Activated naive CD4-positive, alpha-beta T cell treated with anti-CD3 and anti-CD28 coated beads, Interleukin-2, amount 50 U/mL, for 24 hours (primary cell): ENCODE measurements at regions not wholly inside any gene's neighbourhood (a gene's known extent, or its start where the extent isn't known, plus 50 kb on each side); places are given as distances from the start of the nearest gene placed in this dataset.

Experiments used
- H3K27ac Mint-ChIP-seq: one replicate; pipeline ENCODE4 v1.8.0; 2021; ENCODE audit warnings: mild to moderate bottlenecking, mixed read lengths
- H3K27me3 Mint-ChIP-seq: one replicate; pipeline ENCODE4 v1.8.0; 2021; ENCODE audit warnings: mixed read lengths
- H3K36me3 Mint-ChIP-seq: one replicate; pipeline ENCODE4 v1.8.0; 2021; ENCODE audit warnings: mixed read lengths
- H3K4me1 Mint-ChIP-seq: one replicate; pipeline ENCODE4 v1.8.0; 2021; ENCODE audit warnings: mixed read lengths
- H3K4me3 Mint-ChIP-seq: one replicate; pipeline ENCODE4 v1.8.0; 2021; ENCODE audit warnings: mild to moderate bottlenecking, mixed read lengths
- H3K9me3 Mint-ChIP-seq: one replicate; pipeline ENCODE4 v1.8.0; 2021; ENCODE audit warnings: mixed read lengths

GRCh38 chr16:61391896-61392295, 644.3 kb downstream of the CDH8 start:
- Mint-ChIP-seq H3K27me3 (no peaks in the 10 kb centered on the region), H3K9me3 (peaks cover 13% of the 10 kb centered on the region), H3K4me1 (no peaks in the 10 kb centered on the region), H3K27ac (no peak overlapping the region), H3K36me3 (no peaks in the 10 kb centered on the region), H3K4me3 (no peak overlapping the region)

GRCh38 chr16:61390965-61391637, 645.1 kb downstream of the CDH8 start:
- Mint-ChIP-seq H3K27me3 (no peaks in the 10 kb centered on the region), H3K27ac (no peak overlapping the region), H3K9me3 (peaks cover 19% of the 10 kb centered on the region), H3K4me1 (no peaks in the 10 kb centered on the region), H3K36me3 (no peaks in the 10 kb centered on the region), H3K4me3 (no peak overlapping the region)

- Mint-ChIP-seq H3K4me1 (no peaks in the 10 kb centered on the region), H3K4me3 (no peak overlapping the region), H3K27ac (no peak overlapping the region), H3K9me3 (peaks cover 12% of the 10 kb centered on the region), H3K36me3 (no peaks in the 10 kb centered on the region), H3K27me3 (no peaks in the 10 kb centered on the region)
Observed at GRCh38 chr16:61385392-61386071, 650.7 kb downstream of the CDH8 start.

DNA sequence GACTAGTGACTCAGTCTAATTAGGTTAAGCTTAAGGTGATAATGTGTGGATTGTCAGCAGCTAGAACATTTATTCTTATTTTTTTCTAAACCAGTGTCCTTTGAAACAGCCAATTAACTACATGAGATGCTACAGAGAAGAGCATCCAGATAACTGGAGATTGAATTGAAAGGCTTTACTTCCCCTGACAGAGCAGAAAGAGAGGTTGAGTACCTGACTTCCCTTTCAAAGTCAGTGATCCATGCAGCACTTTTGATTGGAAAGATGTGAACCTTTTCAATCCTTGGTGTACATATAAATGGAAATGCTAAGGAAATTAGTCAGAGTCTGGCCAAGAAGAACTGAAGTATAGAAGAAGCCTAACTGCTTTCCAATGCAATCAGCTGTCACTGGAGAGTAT, 653.8 kb downstream of the CDH8 start:
- H3K9me3 Mint-ChIP-seq = peaks cover 20% of the 10 kb centered on the region

DNA sequence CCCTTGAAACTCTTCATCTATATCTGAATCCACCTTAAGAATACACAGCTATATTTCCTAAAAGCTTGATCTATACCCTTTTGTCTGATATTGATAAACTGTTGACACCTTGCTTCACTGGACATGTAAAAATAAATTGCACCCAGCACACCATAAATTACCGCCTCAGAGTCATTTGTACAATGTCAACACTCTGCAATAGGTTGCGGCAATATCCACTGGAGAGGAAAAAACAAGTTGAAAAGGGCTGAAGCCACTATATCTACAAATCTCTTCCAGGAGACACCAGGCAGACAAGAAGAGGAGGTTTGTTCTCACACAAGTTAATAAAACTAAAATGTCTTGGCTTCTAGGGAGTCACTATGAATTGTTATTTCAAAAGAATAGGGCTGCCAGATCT, 656.9 kb downstream of the CDH8 start:
- H3K36me3 Mint-ChIP-seq = no peaks in the 10 kb centered on the region
- H3K9me3 Mint-ChIP-seq = peaks cover 14% of the 10 kb centered on the region
- no peaks in the 10 kb centered on the region for H3K4me1 Mint-ChIP-seq
- H3K27ac Mint-ChIP-seq = no peak overlapping the region
- no peaks in the 10 kb centered on the region for H3K27me3 Mint-ChIP-seq
- H3K4me3 Mint-ChIP-seq = no peak overlapping the region

More for the DNA sequence above, 653.8 kb downstream of the CDH8 start:
- H3K4me3 Mint-ChIP-seq = no peak overlapping the region
- no peak overlapping the region for H3K27ac Mint-ChIP-seq
- no peaks in the 10 kb centered on the region for H3K4me1 Mint-ChIP-seq
- H3K27me3 Mint-ChIP-seq = no peaks in the 10 kb centered on the region
- H3K36me3 Mint-ChIP-seq = no peaks in the 10 kb centered on the region

- no peaks in the 10 kb centered on the region for H3K36me3 Mint-ChIP-seq
- no peaks in the 10 kb centered on the region for H3K4me1 Mint-ChIP-seq
- H3K27me3 Mint-ChIP-seq = no peaks in the 10 kb centered on the region
- H3K4me3 Mint-ChIP-seq = no peak overlapping the region
- peaks cover 16% of the 10 kb centered on the region for H3K9me3 Mint-ChIP-seq
- no peak overlapping the region for H3K27ac Mint-ChIP-seq
Observed at GRCh38 chr16:61374071-61374470, 662.2 kb downstream of the CDH8 start.

GRCh38 chr16:61371881-61372280, 664.4 kb downstream of the CDH8 start:
- no peak overlapping the region for H3K4me3 Mint-ChIP-seq
- H3K27ac Mint-ChIP-seq = no peak overlapping the region
- no peaks in the 10 kb centered on the region for H3K4me1 Mint-ChIP-seq
- no peaks in the 10 kb centered on the region for H3K36me3 Mint-ChIP-seq
- no peaks in the 10 kb centered on the region for H3K27me3 Mint-ChIP-seq
- peaks cover 11% of the 10 kb centered on the region for H3K9me3 Mint-ChIP-seq

DNA sequence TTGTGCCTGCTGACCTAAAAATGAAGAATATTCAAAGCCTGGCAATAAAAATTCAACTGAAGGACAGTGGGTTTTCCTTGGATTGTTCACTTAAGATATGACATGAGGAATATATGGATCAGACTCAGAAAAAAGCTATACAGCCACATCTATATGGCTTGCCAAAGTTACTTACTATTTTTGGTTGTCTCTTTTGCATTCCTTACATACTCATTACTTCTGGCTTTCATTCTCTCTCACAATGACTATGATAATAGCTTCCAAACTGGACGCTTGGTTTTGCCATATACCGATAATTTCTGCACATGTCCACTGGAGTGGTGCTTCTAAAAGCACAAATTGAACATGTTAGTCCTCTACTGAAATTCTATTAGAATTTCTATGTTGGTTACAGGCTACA, 664.9 kb downstream of the CDH8 start:
- H3K4me1 Mint-ChIP-seq = no peaks in the 10 kb centered on the region
- no peaks in the 10 kb centered on the region for H3K27me3 Mint-ChIP-seq
- no peaks in the 10 kb centered on the region for H3K36me3 Mint-ChIP-seq
- peaks cover 11% of the 10 kb centered on the region for H3K9me3 Mint-ChIP-seq
- no peak overlapping the region for H3K27ac Mint-ChIP-seq
- no peak overlapping the region for H3K4me3 Mint-ChIP-seq

GRCh38 chr16:61370564-61370963, 665.7 kb downstream of the CDH8 start:
- Mint-ChIP-seq H3K27ac (no peak overlapping the region), H3K27me3 (no peaks in the 10 kb centered on the region), H3K9me3 (peaks cover 11% of the 10 kb centered on the region), H3K4me3 (no peak overlapping the region), H3K4me1 (no peaks in the 10 kb centered on the region), H3K36me3 (no peaks in the 10 kb centered on the region)

DNA sequence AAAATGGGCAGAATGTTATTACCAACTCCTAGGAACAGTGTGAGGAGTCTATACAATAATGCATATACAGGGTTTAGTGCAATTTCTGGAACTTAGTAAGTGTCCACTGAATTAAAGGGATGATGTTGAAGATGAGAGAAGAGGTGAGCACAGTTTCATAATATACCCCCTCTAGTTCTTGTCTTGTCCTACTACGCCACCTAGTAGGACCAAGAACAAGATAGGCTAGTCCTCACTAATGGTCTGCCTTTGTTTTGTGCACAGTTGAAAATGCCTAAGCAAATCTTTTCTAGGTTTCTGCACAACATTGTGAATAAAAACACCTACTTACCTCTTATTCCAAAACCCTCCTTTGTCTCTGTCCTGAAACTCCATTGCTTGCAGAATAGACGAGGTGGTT, 670.2 kb downstream of the CDH8 start:
- Mint-ChIP-seq H3K4me3 (no peak overlapping the region), H3K27ac (no peak overlapping the region), H3K27me3 (no peaks in the 10 kb centered on the region), H3K9me3 (peaks cover 11% of the 10 kb centered on the region), H3K36me3 (no peaks in the 10 kb centered on the region), H3K4me1 (no peaks in the 10 kb centered on the region)

DNA sequence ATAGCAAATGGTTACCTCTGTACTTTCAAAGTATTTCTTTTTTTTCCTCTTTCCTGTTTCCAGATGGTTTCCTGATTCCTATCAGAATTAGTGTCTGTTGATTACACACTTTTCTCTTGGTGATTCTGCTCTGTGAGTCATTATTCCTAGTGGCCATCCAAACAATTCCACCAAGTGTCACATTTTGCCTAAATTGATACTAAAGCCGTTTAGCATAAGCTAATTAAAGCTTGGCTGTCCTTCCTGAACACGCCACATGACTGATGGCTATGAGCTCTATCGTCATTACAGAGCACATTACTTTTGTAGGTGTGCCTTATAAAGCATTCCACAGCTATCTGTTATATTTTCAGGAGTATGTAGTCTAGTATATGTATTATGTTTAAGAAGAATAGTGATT, 671.2 kb downstream of the CDH8 start:
- no peak overlapping the region for H3K4me3 Mint-ChIP-seq
- no peaks in the 10 kb centered on the region for H3K36me3 Mint-ChIP-seq
- H3K27ac Mint-ChIP-seq = no peak overlapping the region
- H3K4me1 Mint-ChIP-seq = no peaks in the 10 kb centered on the region
- peaks cover 2% of the 10 kb centered on the region for H3K9me3 Mint-ChIP-seq
- H3K27me3 Mint-ChIP-seq = no peaks in the 10 kb centered on the region

DNA sequence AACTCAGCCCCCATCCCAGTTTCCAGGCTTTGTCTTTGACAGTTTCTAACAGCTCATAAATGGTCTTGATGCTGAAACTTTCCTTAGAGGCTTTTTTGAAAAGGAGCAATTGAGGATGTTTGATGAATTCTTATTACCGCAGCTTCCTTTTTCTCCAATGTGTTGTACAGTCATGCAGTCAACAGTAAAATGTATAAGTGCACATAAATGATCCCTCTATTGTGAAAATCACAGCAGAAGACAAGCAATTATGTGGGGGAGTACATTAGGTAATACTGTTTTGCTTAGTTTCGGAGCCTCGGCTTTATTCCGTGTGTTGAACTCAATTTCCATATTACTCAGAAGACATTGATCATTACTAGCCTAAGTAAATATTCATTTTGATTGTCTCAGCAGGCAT, 673.7 kb downstream of the CDH8 start:
- Mint-ChIP-seq H3K4me1 (no peaks in the 10 kb centered on the region), H3K4me3 (no peak overlapping the region), H3K36me3 (no peaks in the 10 kb centered on the region), H3K9me3 (no peaks in the 10 kb centered on the region), H3K27ac (no peak overlapping the region), H3K27me3 (no peaks in the 10 kb centered on the region)

DNA sequence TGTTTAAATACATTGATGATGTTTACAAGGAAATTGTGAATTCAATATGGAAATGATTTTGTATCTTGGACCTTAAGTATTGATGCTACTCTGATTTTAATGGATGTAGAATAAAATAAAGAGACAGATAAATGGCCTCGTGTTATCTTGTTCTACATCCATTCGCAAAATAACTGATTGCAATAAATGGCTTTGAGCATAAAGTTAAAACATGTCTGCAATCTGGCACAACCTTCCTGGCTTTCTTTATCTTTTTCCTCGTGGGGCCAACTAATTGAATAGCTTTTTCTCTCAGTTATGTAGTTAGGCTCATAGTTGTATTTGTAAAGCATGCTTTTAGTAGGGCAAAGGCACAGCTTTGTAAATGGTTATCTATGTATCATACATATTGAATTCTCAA, 691.4 kb downstream of the CDH8 start:
- Mint-ChIP-seq H3K9me3 (peaks cover 10% of the 10 kb centered on the region), H3K4me1 (no peaks in the 10 kb centered on the region), H3K4me3 (no peak overlapping the region), H3K27ac (no peak overlapping the region), H3K36me3 (no peaks in the 10 kb centered on the region), H3K27me3 (no peaks in the 10 kb centered on the region)

GRCh38 chr16:61332461-61332860, 703.8 kb downstream of the CDH8 start:
- no peaks in the 10 kb centered on the region for H3K36me3 Mint-ChIP-seq
- no peak overlapping the region for H3K4me3 Mint-ChIP-seq
- H3K27ac Mint-ChIP-seq = no peak overlapping the region
- no peaks in the 10 kb centered on the region for H3K27me3 Mint-ChIP-seq
- peaks cover 13% of the 10 kb centered on the region for H3K9me3 Mint-ChIP-seq
- H3K4me1 Mint-ChIP-seq = no peaks in the 10 kb centered on the region

DNA sequence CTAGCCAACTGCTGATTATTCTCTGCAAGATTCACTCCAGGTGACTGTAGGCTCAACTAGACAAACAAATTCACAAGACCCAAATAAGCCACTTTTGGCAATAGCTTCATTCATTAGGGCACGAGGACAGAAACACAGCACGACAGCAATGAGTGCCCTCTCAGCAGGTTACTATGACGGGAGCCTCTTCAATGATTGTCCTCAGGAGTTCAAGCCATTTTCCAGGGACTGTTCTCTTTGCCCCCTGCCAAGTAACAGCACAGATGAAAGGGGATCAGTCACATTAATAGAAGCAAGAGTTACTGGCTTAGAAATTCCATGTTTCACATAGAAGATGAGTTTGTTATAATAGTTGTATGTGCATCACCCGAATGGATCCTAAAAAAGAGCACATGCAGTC, 712.2 kb downstream of the CDH8 start:
- H3K36me3 Mint-ChIP-seq = no peaks in the 10 kb centered on the region
- H3K27me3 Mint-ChIP-seq = no peaks in the 10 kb centered on the region
- no peaks in the 10 kb centered on the region for H3K4me1 Mint-ChIP-seq
- no peak overlapping the region for H3K4me3 Mint-ChIP-seq
- H3K9me3 Mint-ChIP-seq = peaks cover 6% of the 10 kb centered on the region
- H3K27ac Mint-ChIP-seq = no peak overlapping the region

GRCh38 chr16:61323456-61323855, 712.8 kb downstream of the CDH8 start:
- Mint-ChIP-seq H3K36me3 (no peaks in the 10 kb centered on the region), H3K27me3 (no peaks in the 10 kb centered on the region), H3K4me3 (no peak overlapping the region), H3K27ac (no peak overlapping the region), H3K9me3 (peaks cover 6% of the 10 kb centered on the region), H3K4me1 (no peaks in the 10 kb centered on the region)

GRCh38 chr16:61320791-61321190, 715.4 kb downstream of the CDH8 start:
- no peak overlapping the region for H3K4me3 Mint-ChIP-seq
- no peak overlapping the region for H3K27ac Mint-ChIP-seq
- H3K4me1 Mint-ChIP-seq = no peaks in the 10 kb centered on the region
- H3K36me3 Mint-ChIP-seq = no peaks in the 10 kb centered on the region
- H3K27me3 Mint-ChIP-seq = no peaks in the 10 kb centered on the region
- peaks cover 5% of the 10 kb centered on the region for H3K9me3 Mint-ChIP-seq
